Rectal smooth muscle tissue (tissue), 1 donor: ENCODE measurements at regions not wholly inside any gene's neighbourhood (a gene's known extent, or its start where the extent isn't known, plus 50 kb on each side); places are given as distances from the start of the nearest gene placed in this dataset.
"Not testable (repeated sequence)": the region's sequence is repeated elsewhere in the genome, so short reads cannot be mapped to it uniquely, and the experiment has no call there.

Experiments
- H3K27ac ChIP-seq: one replicate; pipeline ENCODE4 v1.7.0; 2013; ENCODE audit warnings: low read depth, low read length, inconsistent platforms
- H3K27me3 ChIP-seq: one replicate; pipeline ENCODE4 v1.7.0; 2013; ENCODE audit warnings: low read length; ENCODE audit not compliant: control insufficient read depth, insufficient read depth
- H3K36me3 ChIP-seq: one replicate; pipeline ENCODE4 v1.7.0; 2013; ENCODE audit warnings: low read length; ENCODE audit not compliant: control insufficient read depth, insufficient read depth
- H3K4me1 ChIP-seq: one replicate; pipeline ENCODE4 v1.7.0; 2013; ENCODE audit warnings: low read length; ENCODE audit not compliant: control insufficient read depth, insufficient read depth
- H3K4me3 ChIP-seq: one replicate; pipeline ENCODE4 v1.7.0; 2013; ENCODE audit warnings: low read length
- H3K9ac ChIP-seq: one replicate; pipeline ENCODE4 v1.7.0; 2013; ENCODE audit warnings: low read length

- Histone ChIP-seq H3K27me3 (no peaks in the 10 kb centered on the region), H3K36me3 (no peaks in the 10 kb centered on the region), H3K27ac (no peak overlapping the region), H3K9ac (no peak overlapping the region), H3K4me1 (no peaks in the 10 kb centered on the region), H3K4me3 (no peak overlapping the region)
These were observed 159.4 kb upstream of the KBTBD8 start for GRCh38 chr3:66838704-66839103.

DNA sequence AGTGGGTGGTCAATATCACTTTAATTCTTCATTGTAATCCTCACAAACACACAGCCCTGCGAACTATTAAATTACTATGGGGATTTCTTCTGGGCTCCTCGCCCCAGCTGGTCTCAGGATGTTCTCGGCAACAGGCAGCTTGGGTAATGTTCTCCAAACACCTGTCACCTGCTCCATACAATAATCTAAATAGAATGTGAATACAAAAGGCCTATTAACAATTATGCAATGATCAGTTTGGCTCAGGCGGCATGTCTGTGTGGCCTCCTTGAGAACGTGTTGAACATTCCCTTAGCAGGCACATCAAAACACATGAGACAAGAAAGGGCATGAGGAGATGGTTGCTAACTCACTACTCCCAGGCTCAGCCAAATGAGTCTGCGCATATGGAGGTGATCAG, 158.6 kb upstream of the KBTBD8 start:
- H3K36me3 ChIP-seq: no peaks in the 10 kb centered on the region
- no peak overlapping the region for H3K27ac ChIP-seq
- H3K27me3 ChIP-seq: no peaks in the 10 kb centered on the region
- H3K9ac ChIP-seq: no peak overlapping the region
- no peaks in the 10 kb centered on the region for H3K4me1 ChIP-seq
- H3K4me3 ChIP-seq: no peak overlapping the region

- not testable (repeated sequence) for H3K4me1 ChIP-seq, H3K9ac ChIP-seq, H3K27me3 ChIP-seq, H3K27ac ChIP-seq, H3K4me3 ChIP-seq, H3K36me3 ChIP-seq
These were observed 155.2 kb upstream of the KBTBD8 start for GRCh38 chr3:66842761-66843464.

DNA sequence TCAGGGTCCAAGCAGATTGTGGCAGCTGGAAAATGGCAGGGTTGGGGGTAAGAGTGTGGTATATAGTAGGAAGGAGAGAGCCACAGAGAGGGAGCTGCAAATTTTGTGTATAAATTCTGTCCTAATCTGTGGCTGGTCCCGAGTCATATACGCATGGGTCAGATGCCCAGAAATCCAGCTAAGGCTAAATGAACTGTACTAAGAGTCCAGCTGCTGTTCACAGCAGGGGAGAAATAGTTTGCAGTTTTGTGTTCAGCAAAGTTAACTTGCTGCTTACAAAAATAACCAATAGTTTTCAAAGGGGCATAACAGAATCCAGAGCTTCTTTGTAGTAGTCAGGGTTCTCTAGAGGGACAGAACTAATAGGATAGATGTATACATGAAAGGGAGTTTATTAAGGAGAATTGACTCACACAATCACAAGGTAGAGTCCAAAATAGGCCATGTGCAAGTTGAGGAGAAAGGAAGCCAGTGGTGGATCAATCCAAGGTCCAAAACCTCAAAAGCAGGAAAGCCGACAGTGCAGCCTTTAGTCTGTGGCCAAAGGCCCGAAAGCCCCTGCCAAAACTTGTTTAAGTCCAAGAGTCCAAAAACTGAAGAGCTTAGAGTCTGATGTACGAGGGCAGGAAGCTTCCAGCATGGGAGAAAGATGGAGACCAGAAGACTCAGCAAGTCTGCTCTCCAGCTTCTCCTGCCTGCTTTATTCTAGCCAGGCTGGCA, 146.1 kb upstream of the KBTBD8 start:
- Histone ChIP-seq H3K27ac (no peak overlapping the region), H3K27me3 (no peaks in the 10 kb centered on the region), H3K4me3 (no peak overlapping the region), H3K36me3 (no peaks in the 10 kb centered on the region), H3K9ac (no peak overlapping the region), H3K4me1 (no peaks in the 10 kb centered on the region)

DNA sequence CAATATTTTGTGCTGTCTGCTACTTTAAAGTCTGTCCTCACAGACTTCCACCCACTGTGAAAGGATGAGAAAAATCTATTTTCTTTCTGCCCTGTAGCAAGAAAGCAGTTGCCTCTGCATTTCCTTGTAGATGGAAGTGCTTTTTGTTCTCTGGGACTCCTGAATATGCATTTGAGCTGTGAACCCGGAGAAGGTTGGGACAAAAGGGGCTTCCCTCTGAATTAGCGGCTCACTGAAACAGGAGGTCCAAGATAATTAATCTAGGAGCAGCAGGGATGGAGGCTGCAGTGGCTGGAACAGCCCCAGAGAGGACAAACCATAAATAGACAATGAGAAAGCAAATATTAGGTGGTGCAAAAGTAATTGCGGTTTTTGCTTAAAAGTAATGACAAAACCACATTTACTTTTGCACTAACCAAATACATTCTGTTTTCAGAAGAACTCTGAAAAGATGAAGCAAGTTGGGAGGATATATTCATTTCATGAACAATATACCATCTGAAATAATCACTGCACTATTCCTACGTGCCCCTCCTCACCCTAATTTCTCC, 143.4 kb upstream of the KBTBD8 start:
- H3K4me3 ChIP-seq: no peak overlapping the region
- no peak overlapping the region for H3K9ac ChIP-seq
- H3K4me1 ChIP-seq: no peaks in the 10 kb centered on the region
- H3K27ac ChIP-seq: no peak overlapping the region
- H3K36me3 ChIP-seq: no peaks in the 10 kb centered on the region
- H3K27me3 ChIP-seq: no peaks in the 10 kb centered on the region

DNA sequence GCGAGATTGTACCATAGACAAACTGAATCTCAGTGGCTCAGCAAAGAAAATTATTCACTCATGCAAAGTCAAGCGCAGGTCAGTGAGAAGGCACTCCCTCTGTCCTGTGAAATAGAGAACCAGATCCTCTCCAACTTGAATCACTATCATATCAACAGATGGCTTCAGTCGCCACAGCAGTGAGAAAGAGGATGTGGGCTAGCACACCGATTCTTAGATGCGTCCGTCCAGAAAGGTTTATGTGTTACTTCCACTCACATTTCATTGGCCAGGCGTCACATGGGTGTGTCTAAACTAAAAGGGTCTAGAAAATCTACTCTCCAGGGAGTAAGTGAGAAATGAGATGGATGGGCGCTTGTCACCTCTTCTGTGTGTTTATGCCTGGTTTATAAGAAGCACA, 141.6 kb upstream of the KBTBD8 start:
- Histone ChIP-seq H3K36me3 (no peaks in the 10 kb centered on the region), H3K27ac (no peak overlapping the region), H3K9ac (no peak overlapping the region), H3K4me1 (no peaks in the 10 kb centered on the region), H3K27me3 (no peaks in the 10 kb centered on the region), H3K4me3 (no peak overlapping the region)

GRCh38 chr3:66858656-66859381, 139.3 kb upstream of the KBTBD8 start:
- no peak overlapping the region for H3K4me3 ChIP-seq
- no peaks in the 10 kb centered on the region for H3K36me3 ChIP-seq
- no peaks in the 10 kb centered on the region for H3K4me1 ChIP-seq
- H3K27me3 ChIP-seq: no peaks in the 10 kb centered on the region
- no peak overlapping the region for H3K9ac ChIP-seq
- no peak overlapping the region for H3K27ac ChIP-seq

- Histone ChIP-seq H3K4me1 (no peaks in the 10 kb centered on the region), H3K27ac (no peak overlapping the region), H3K4me3 (no peak overlapping the region), H3K27me3 (no peaks in the 10 kb centered on the region), H3K36me3 (no peaks in the 10 kb centered on the region), H3K9ac (no peak overlapping the region)
These were observed 137.3 kb upstream of the KBTBD8 start for GRCh38 chr3:66860771-66861170.

DNA sequence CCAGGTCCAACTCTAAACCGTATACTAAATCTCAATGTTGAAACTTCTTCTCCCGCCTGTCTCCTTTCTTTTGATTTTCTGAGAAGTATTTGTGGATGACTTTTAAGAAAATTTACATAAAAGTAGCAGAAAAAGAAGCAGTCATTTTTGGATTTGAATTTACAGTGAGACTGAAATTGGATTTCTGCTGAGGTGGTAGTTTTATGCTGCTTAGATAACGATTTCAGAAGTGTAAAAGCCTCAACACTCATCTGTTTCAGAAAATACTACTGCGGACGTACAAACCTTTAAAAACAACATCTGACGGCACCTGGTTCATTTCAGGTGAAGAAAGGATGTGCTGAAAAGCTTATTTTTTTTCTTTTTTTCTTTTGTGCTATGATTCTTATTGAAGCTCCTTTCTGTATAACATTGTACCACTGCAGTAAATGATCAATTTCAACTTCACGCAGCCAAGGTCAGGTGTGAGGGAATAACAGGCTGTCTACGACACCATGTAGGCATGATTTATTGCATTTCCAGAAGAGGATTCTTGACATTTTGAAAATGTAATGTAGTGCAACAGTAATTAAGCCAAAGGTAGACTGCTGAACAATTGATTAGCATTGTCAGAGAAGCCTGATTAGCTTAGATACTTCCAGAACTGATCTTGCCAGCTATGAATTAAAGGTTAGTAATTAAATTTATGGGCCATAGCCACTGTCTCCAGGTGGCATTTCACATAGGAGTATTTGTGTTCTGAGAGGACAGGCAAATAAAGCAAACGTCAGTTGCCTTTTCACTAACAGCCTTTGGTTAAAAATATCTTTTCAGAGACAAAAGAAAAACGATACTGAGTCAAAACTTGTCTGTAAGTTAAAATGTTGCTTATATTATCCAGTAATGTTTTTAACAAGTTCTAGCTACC, 134.6 kb upstream of the KBTBD8 start:
- Histone ChIP-seq H3K27me3 (no peaks in the 10 kb centered on the region), H3K4me1 (no peaks in the 10 kb centered on the region), H3K27ac (no peak overlapping the region), H3K9ac (no peak overlapping the region), H3K36me3 (no peaks in the 10 kb centered on the region), H3K4me3 (no peak overlapping the region)

DNA sequence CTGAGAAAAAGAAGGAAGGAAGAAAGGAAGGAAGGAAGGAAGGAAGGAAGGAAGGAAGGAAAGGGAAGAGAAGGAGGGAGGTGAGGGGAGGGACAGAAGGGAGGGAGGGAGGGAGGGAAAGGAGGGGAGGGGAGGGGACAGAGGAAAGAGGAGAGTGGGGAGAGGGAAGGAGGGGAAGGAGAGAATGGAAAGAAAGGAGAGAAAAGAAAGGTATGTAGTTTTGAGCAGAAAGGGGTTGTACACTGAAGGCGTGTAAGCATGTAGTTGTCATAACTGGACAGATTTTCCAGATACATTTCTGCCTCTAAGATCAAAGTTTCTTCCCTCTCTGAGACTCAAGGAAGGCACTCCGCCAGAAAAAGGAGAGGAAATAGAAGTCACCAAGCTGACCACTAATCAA, 113.4 kb upstream of the KBTBD8 start:
- H3K27ac ChIP-seq: no peak overlapping the region
- no peaks in the 10 kb centered on the region for H3K36me3 ChIP-seq
- no peak overlapping the region for H3K9ac ChIP-seq
- no peaks in the 10 kb centered on the region for H3K27me3 ChIP-seq
- H3K4me1 ChIP-seq: no peaks in the 10 kb centered on the region
- H3K4me3 ChIP-seq: no peak overlapping the region

DNA sequence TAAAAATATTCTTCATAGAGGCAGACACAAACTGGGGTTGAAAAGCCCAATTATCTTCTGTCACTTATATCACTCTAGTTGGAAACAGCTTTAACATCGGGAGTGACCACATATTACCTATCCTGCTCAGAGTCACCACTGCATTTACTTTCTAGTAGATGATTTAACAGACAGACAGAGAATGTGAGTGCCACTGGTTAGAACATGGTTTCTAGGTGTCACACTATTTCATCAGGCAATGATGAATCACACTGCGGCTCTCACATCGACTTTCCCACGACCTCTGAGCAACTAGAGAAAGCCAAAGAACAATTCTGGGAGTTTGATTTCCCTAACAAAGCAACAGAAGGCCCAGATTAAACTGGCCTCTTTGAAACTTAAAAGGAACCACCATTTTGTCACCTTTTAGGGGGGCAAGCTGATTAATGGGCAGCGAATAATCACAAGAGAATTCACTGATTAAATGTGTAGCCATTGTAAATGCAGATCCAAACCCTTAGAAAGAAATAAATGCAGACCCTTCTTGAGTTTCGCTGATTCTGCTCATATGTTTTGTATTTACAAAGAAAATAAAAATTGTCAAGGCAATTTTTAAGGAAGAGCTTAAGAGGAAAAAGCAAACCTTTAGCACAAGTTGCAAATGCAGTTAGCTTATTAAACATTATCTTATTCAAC, 112.6 kb upstream of the KBTBD8 start:
- H3K27ac ChIP-seq: no peak overlapping the region
- no peak overlapping the region for H3K9ac ChIP-seq
- no peaks in the 10 kb centered on the region for H3K4me1 ChIP-seq
- H3K4me3 ChIP-seq: no peak overlapping the region
- no peaks in the 10 kb centered on the region for H3K27me3 ChIP-seq
- H3K36me3 ChIP-seq: no peaks in the 10 kb centered on the region
